ENCODE measurements at regions not wholly inside any gene's neighbourhood (a gene's known extent, or its start where the extent isn't known, plus 50 kb on each side); places are given as distances from the start of the nearest gene placed in this dataset.

DNA sequence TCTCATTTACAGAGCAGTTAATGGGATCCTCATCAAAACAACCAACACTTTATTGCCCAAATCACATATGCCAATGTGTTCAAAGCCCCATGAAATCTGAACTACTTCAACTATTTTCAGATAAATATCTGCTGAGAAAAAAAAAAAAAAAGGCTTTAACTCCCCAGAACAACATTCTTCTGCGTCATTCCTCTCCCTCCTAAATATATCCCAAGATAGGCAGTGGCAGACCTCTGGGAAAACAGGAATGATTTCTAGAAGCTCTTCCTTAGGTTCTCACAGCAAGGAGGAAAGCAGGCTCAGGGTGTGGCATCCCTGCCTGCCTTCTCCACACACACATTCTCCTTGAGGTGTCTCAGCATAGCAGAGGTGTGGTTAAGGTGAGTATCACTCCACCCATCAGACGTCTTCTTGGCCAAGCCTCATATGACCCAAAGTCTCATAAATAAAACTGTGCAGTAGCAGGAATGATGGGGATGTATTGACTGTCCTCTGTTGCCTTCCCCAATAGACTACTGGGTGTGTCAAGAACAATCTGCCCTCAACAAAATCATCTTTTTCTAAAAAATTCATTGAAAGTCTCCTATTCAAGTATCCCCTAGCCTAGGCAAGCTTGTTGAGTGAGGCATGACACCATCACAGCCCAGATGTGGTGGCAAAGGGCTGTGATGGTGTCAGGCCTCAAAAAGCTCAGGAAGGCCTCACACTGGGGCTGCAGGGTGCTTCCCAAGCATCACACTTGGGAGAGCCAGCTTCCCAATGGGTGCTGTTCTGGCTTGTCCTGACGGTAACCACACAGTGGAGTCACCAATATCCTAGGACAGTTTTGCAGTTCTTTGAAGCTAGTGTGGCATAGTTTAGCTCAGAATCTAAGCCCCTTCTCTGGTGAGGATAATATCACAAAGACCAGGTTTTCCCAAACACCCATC lies 135.4 kb upstream of the SOX9 start:
- DNase-seq, result no peak
- TF ChIP-seq, protein P1, sequence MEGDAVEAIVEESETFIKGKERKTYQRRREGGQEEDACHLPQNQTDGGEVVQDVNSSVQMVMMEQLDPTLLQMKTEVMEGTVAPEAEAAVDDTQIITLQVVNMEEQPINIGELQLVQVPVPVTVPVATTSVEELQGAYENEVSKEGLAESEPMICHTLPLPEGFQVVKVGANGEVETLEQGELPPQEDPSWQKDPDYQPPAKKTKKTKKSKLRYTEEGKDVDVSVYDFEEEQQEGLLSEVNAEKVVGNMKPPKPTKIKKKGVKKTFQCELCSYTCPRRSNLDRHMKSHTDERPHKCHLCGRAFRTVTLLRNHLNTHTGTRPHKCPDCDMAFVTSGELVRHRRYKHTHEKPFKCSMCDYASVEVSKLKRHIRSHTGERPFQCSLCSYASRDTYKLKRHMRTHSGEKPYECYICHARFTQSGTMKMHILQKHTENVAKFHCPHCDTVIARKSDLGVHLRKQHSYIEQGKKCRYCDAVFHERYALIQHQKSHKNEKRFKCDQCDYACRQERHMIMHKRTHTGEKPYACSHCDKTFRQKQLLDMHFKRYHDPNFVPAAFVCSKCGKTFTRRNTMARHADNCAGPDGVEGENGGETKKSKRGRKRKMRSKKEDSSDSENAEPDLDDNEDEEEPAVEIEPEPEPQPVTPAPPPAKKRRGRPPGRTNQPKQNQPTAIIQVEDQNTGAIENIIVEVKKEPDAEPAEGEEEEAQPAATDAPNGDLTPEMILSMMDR (IDR thresholded peaks at IDR 0.05; ENCODE audit: unreplicated experiment), result no peak
- no TSS peak for BruUV-seq (replicated peaks)
- Mint-ChIP-seq H3K36me3 (ENCODE audit: insufficient read depth, unreplicated experiment) (no peaks in the 10 kb centered on the region), H3K9me3 (ENCODE audit: low read depth, unreplicated experiment) (no peaks in the 10 kb centered on the region), H3K27ac (ENCODE audit: unreplicated experiment) (no peak overlapping the region), H3K27me3 (ENCODE audit: unreplicated experiment) (peaks cover 12% of the 10 kb centered on the region), H3K4me1 (ENCODE audit: low read depth, unreplicated experiment) (peaks cover 9% of the 10 kb centered on the region), H3K4me3 (ENCODE audit: low read depth, unreplicated experiment) (no peak overlapping the region)
- intact Hi-C loops (cut with micrococcal nuclease; ENCODE audit: unreplicated experiment), result no loop called here
- CTCF ChIA-PET, result no interaction called here

- Mint-ChIP-seq H3K27ac (ENCODE audit: unreplicated experiment) (no peak overlapping the region), H3K27me3 (ENCODE audit: unreplicated experiment) (peaks cover 12% of the 10 kb centered on the region), H3K36me3 (ENCODE audit: insufficient read depth, unreplicated experiment) (no peaks in the 10 kb centered on the region), H3K4me1 (ENCODE audit: low read depth, unreplicated experiment) (peaks cover 9% of the 10 kb centered on the region), H3K4me3 (ENCODE audit: low read depth, unreplicated experiment) (no peak overlapping the region), H3K9me3 (ENCODE audit: low read depth, unreplicated experiment) (no peaks in the 10 kb centered on the region)
- CTCF ChIA-PET, result no interaction called here
- no TSS peak for BruUV-seq (replicated peaks)
- TF ChIP-seq, protein P1 (IDR thresholded peaks at IDR 0.05; ENCODE audit: unreplicated experiment), result no peak
- no peak for DNase-seq
- intact Hi-C loops (cut with micrococcal nuclease; ENCODE audit: unreplicated experiment), result no loop called here
Measured at GRCh38 chr17:71986886-71987285, 133.9 kb upstream of the SOX9 start.

- no peak overlapping the region for H3K27ac Mint-ChIP-seq (ENCODE audit: unreplicated experiment)
- DNase-seq, result no peak
- no peaks in the 10 kb centered on the region for H3K36me3 Mint-ChIP-seq (ENCODE audit: insufficient read depth, unreplicated experiment)
- BruUV-seq (replicated peaks), result no TSS peak
- H3K27me3 Mint-ChIP-seq (ENCODE audit: unreplicated experiment), result peaks cover 12% of the 10 kb centered on the region
- H3K4me3 Mint-ChIP-seq (ENCODE audit: low read depth, unreplicated experiment), result no peak overlapping the region
- H3K4me1 Mint-ChIP-seq (ENCODE audit: low read depth, unreplicated experiment), result peaks cover 9% of the 10 kb centered on the region
- intact Hi-C loops (cut with micrococcal nuclease; ENCODE audit: unreplicated experiment), result no loop called here
- H3K9me3 Mint-ChIP-seq (ENCODE audit: low read depth, unreplicated experiment), result no peaks in the 10 kb centered on the region
- TF ChIP-seq, protein P1 (IDR thresholded peaks at IDR 0.05; ENCODE audit: unreplicated experiment), result no peak
- CTCF ChIA-PET, result no interaction called here
Measured at GRCh38 chr17:71987634-71988033, 133.2 kb upstream of the SOX9 start.

DNA sequence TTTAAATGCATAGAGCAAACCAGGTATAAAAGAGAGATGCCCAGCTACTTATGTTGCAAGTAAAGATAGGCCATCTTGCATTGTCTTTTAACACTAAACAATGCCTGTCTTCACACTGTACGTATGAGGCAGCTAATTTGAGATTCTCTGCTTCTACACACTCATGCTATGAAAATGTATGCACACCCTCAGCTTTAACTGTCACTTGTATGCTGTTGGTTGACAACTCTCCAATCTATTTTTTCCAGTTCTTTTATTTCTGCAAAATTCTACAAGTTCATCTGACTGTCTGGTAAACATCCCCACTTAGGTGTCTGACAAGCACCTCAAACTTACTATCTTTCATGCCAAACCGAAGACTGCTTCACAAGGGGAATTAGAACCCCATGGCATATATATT lies 131.7 kb upstream of the SOX9 start:
- no TSS peak for BruUV-seq (replicated peaks)
- Mint-ChIP-seq H3K36me3 (ENCODE audit: insufficient read depth, unreplicated experiment) (no peaks in the 10 kb centered on the region), H3K4me1 (ENCODE audit: low read depth, unreplicated experiment) (peaks cover 9% of the 10 kb centered on the region), H3K9me3 (ENCODE audit: low read depth, unreplicated experiment) (no peaks in the 10 kb centered on the region), H3K27ac (ENCODE audit: unreplicated experiment) (no peak overlapping the region), H3K4me3 (ENCODE audit: low read depth, unreplicated experiment) (no peak overlapping the region), H3K27me3 (ENCODE audit: unreplicated experiment) (peaks cover 12% of the 10 kb centered on the region)
- TF ChIP-seq, protein P1 (IDR thresholded peaks at IDR 0.05; ENCODE audit: unreplicated experiment), result no peak
- intact Hi-C loops (cut with micrococcal nuclease; ENCODE audit: unreplicated experiment), result no loop called here
- CTCF ChIA-PET, result no interaction called here
- no peak for DNase-seq
